ENCODE measurements at regions not wholly inside any gene's neighbourhood (a gene's known extent, or its start where the extent isn't known, plus 50 kb on each side); places are given as distances from the start of the nearest gene placed in this dataset.

DNA sequence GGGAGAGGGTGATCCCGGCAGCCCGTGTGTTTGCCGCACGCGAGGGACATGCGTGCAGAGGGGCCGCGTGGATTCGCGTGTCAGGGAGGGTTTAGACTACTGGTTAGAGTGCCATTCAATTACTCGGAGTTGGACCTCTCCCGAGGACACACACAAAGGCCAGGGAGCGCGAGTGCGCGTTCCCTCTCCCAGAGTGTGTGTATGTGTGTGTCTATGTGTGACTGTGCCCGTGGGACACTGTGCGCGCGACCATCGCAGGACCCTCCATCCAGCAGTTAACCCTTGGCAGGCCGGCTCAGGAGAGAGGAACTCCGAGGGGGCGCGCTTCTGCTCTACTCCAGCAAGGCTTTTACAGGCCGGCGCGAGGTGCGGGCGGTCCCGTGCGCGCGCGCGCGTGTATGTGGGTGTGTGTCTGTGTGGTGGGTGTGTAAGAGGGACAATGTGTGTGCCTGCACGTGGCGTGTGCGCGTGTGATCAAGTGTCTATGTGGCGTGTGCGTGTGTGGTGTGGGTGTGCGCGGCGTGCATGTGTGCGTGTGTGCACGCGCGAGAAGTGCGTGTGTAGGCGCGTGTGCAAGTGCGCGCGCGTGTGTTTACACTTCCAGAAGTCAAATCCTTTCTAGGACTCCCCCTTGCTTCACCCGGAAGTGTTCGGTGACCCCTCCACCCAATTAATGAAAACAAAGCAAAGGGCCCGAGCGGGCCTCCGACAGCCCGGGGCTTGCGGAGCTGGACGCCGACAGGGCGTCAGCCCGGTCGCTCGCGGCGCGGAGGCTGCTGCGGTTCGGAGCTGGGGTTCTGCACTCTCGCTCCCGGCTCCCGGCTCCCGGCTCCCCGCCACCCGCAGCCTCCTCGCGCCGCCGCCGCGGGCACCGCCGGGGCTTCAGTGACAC is 75.3 kb upstream of the TBCA start:
- DNase-seq (no peak), ATAC-seq (peak; percentile 40 to 54)
- intact Hi-C loops (cut with DNase I) = no loop called here
- TF ChIP-seq, protein P1, sequence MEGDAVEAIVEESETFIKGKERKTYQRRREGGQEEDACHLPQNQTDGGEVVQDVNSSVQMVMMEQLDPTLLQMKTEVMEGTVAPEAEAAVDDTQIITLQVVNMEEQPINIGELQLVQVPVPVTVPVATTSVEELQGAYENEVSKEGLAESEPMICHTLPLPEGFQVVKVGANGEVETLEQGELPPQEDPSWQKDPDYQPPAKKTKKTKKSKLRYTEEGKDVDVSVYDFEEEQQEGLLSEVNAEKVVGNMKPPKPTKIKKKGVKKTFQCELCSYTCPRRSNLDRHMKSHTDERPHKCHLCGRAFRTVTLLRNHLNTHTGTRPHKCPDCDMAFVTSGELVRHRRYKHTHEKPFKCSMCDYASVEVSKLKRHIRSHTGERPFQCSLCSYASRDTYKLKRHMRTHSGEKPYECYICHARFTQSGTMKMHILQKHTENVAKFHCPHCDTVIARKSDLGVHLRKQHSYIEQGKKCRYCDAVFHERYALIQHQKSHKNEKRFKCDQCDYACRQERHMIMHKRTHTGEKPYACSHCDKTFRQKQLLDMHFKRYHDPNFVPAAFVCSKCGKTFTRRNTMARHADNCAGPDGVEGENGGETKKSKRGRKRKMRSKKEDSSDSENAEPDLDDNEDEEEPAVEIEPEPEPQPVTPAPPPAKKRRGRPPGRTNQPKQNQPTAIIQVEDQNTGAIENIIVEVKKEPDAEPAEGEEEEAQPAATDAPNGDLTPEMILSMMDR (IDR thresholded peaks at IDR 0.05) = no peak
- H3K27me3 ChIP-seq (ENCODE audit: low read depth) = peaks cover 32% of the 10 kb centered on the region
- H3K9me3 ChIP-seq = no peaks in the 10 kb centered on the region
- no peak overlapping the region for H3K27ac ChIP-seq
- H3K4me1 ChIP-seq = peaks cover 14% of the 10 kb centered on the region
- H3K36me3 ChIP-seq = no peaks in the 10 kb centered on the region
- H3K4me3 ChIP-seq = peak overlapping the region; percentile 62

DNA sequence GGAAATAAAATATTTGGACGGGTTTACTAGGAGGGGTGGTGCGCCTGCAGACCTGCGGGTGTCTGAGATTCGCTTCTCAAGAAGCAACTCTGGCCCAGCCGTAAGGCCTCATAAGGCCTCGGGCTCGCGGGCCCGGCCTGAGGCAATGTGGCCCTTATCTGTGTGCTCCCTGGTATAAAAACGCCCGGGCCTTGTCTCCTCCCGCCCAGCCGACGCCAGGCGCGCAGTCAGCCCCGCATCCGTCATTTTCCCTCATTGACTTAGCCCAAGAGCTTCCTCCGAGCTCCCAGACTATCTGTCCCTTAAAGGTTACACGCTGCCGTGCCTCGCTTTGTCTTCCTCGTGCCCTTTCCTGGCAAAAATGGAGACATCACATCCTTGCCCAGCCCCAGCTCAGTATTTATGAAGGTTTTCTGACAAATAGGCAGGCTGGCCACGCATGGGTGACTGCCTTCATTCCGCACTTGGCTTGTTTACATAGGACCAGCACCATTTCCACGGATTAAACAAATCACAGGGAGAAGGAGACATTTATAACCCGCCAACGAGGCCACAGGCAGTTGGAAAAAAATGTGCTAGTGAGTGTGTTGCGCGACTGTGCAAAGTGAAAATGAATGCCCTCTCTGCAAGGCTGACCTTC is 74.5 kb upstream of the TBCA start:
- Histone ChIP-seq H3K9me3 (no peaks in the 10 kb centered on the region), H3K4me3 (peak overlapping the region; percentile 62), H3K27me3 (ENCODE audit: low read depth) (peaks cover 36% of the 10 kb centered on the region), H3K27ac (no peak overlapping the region), H3K36me3 (no peaks in the 10 kb centered on the region), H3K4me1 (peaks cover 14% of the 10 kb centered on the region)
- no peak for DNase-seq
- intact Hi-C loops (cut with DNase I) = no loop called here
- TF ChIP-seq, protein P1 (IDR thresholded peaks at IDR 0.05) = no peak
- ATAC-seq = no peak

DNA sequence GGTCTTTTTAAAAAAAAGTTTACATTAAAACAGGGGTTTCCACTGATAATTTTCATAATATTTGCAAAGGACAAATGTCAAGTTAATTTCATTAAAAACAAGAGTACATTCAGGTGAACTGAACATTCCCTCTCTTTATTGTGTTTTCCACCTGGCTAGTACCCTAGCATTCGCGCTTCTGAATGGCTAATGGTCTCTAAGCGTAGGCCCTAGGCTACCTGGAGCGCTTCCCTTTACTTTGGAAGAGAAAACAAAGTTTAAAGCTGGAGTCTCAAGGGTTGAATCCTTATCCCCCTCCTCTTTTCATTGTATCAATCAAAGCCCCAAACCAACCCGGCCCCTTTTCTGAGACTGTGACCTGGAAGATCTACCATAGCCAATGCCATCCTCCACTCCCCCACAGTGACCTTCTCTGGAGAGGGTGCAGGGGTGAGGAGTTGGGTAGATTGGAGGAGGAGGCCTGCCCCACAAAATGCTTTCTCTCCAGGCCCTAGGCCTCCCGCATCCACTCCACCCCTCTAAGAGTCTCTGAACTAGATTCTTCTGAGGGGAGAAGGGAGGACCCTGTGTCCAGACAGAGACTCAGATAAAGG is 73.3 kb upstream of the TBCA start:
- no peak for ATAC-seq
- H3K27me3 ChIP-seq (ENCODE audit: low read depth) = peaks cover 49% of the 10 kb centered on the region

DNA sequence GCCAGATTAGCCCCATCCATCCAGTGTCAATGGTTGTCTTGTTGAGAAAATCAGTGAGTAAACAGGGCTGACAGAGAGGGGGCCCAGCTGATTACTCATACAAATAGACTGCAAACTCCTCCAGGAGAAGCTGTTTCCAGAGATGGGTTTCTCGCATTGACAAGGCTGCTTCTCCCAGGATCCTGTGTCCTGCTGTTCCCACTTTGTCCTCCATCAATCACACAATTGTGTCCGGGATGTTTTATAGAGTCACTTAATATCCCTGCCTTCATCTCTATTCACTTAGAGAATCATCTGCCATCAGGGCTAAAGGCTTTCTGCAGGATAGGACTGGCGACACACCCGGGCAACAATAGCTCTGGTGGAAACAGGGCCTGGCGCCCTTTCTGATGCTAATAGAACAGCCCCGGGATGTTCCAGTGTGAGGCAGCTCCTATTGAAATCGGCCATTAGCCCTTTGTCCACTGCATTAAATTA is 71.7 kb upstream of the TBCA start:
- ATAC-seq = no peak
- Histone ChIP-seq H3K27ac (no peak overlapping the region), H3K9me3 (no peaks in the 10 kb centered on the region), H3K4me3 (no peak overlapping the region), H3K36me3 (no peaks in the 10 kb centered on the region), H3K27me3 (ENCODE audit: low read depth) (peaks cover 51% of the 10 kb centered on the region), H3K4me1 (peaks cover 24% of the 10 kb centered on the region)
- no peak for DNase-seq
- TF ChIP-seq, protein P1 (IDR thresholded peaks at IDR 0.05) = no peak
- intact Hi-C loops (cut with DNase I) = no loop called here

More for the DNA sequence above, 73.3 kb upstream of the TBCA start:
- no peak overlapping the region for H3K27ac ChIP-seq
- H3K4me3 ChIP-seq = no peak overlapping the region
- DNase-seq = no peak
- no peaks in the 10 kb centered on the region for H3K36me3 ChIP-seq
- H3K4me1 ChIP-seq = peaks cover 22% of the 10 kb centered on the region
- intact Hi-C loops (cut with DNase I) = no loop called here
- TF ChIP-seq, protein P1 (IDR thresholded peaks at IDR 0.05) = no peak
- no peaks in the 10 kb centered on the region for H3K9me3 ChIP-seq

DNA sequence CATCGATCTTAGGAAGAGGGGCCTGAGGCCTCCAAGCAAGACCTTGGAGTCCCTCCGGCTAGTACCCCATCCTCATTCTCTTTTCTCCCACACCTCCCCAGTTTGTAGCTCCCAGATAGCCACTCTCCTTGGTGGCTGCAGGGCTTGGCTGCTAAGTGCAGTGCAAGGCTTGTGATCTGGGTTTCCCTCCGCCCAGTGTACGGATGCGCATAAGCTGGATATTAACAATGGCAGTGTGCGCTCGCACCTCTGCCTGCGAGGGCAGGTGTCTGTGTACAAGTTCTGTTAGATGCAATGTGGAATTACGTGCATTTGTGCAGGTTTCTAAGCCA is 71.0 kb upstream of the TBCA start:
- Histone ChIP-seq H3K27me3 (ENCODE audit: low read depth) (peaks cover 44% of the 10 kb centered on the region), H3K4me3 (no peak overlapping the region), H3K4me1 (peaks cover 22% of the 10 kb centered on the region), H3K27ac (no peak overlapping the region), H3K9me3 (no peaks in the 10 kb centered on the region), H3K36me3 (no peaks in the 10 kb centered on the region)
- ATAC-seq (no peak), DNase-seq (no peak)
- intact Hi-C loops (cut with DNase I) = no loop called here
- TF ChIP-seq, protein P1 (IDR thresholded peaks at IDR 0.05) = no peak
